IPS DF 6.9 (cell line): ENCODE measurements at regions not wholly inside any gene's neighbourhood (a gene's known extent, or its start where the extent isn't known, plus 50 kb on each side); places are given as distances from the start of the nearest gene placed in this dataset.

Source experiments
- DNase-seq: peaks from one replicate; pipeline ENCODE4 v3.0.0-alpha.2; 2013; ENCODE audit warnings: low read depth, low spot score
- H3K27ac ChIP-seq: one replicate; pipeline ENCODE4 v1.5.1; 2013; ENCODE audit warnings: low read length, control low read depth
- H3K27me3 ChIP-seq: 2 replicates; pipeline ENCODE4 v1.6.1; 2013; ENCODE audit warnings: mild to moderate bottlenecking, low read length; ENCODE audit not compliant: control insufficient read depth, insufficient read depth
- H3K36me3 ChIP-seq: 2 replicates; pipeline ENCODE4 v1.6.1; 2013; ENCODE audit warnings: low read length; ENCODE audit not compliant: control insufficient read depth, insufficient read depth
- H3K4me1 ChIP-seq: 2 replicates; pipeline ENCODE4 v1.6.1; 2013; ENCODE audit warnings: low read length; ENCODE audit not compliant: control insufficient read depth, insufficient read depth
- H3K4me3 ChIP-seq: 2 replicates; pipeline ENCODE4 v1.5.1; 2013; ENCODE audit warnings: mild to moderate bottlenecking, low read length
- H3K9me3 ChIP-seq: 2 replicates; pipeline ENCODE4 v1.6.1; 2013; ENCODE audit warnings: low read length, inconsistent platforms; ENCODE audit not compliant: control insufficient read depth, insufficient read depth
- WGBS: extraction: QIAGEN DNeasy Blood & Tissue Kit; methylation state at CpG from one replicate; pipeline ENCODE4 v1.1.7; 2013; ENCODE audit warnings: mixed read lengths, missing lambda C conversion rate; ENCODE audit not compliant: insufficient read length, insufficient coverage; 5-methylcytosine and 5-hydroxymethylcytosine counted together

DNA sequence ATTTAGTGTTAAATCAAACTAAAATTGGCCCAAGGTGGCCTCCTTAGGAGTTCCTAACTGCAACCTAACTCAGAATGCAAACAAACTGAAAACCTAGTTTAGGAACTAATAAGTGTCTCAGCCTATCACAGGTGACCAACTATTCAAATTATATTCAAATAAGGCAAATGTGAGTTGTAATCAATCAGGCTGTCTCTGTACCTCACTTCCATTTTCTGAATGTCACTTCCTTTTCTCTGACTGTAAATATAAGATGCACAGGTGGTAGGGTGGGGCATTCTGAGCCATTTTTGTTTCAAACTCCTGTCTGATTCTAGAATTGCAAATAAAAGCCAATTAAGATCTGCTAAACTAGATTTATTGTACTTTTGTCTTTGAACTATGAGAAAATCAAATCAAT, 401.5 kb downstream of the PPP3CA start:
- Histone ChIP-seq H3K27me3 (no peaks in the 10 kb centered on the region), H3K27ac (no peak overlapping the region), H3K4me3 (no peak overlapping the region), H3K36me3 (no peaks in the 10 kb centered on the region), H3K4me1 (no peaks in the 10 kb centered on the region), H3K9me3 (no peaks in the 10 kb centered on the region)
- DNase-seq, result no peak

DNA sequence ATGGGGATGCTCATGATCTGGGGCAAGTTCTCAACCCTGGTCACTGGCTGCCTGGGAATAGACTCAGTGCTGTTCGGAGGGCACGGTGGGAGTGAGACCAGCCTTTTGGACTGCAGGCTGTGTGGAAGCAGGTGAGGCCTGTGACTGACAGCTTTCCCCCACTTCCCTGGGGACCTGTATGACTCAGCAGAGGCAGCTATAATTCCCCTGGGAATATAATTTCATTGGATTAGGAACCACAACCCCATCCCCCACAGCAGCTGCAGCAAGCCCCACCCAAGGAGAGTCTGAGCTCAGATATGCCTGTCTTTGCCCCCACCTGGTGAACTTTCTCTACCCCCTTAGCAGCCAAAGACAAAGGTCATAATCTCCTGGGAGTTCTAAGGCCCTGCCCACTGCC, 408.6 kb downstream of the PPP3CA start:
- no peak overlapping the region for H3K27ac ChIP-seq
- H3K27me3 ChIP-seq, result no peaks in the 10 kb centered on the region
- no peak for DNase-seq
- H3K36me3 ChIP-seq, result no peaks in the 10 kb centered on the region
- no peaks in the 10 kb centered on the region for H3K4me1 ChIP-seq
- no peaks in the 10 kb centered on the region for H3K9me3 ChIP-seq
- no peak overlapping the region for H3K4me3 ChIP-seq
- no CpG with 5 or more reads among the region's 2 CpGs for WGBS

DNA sequence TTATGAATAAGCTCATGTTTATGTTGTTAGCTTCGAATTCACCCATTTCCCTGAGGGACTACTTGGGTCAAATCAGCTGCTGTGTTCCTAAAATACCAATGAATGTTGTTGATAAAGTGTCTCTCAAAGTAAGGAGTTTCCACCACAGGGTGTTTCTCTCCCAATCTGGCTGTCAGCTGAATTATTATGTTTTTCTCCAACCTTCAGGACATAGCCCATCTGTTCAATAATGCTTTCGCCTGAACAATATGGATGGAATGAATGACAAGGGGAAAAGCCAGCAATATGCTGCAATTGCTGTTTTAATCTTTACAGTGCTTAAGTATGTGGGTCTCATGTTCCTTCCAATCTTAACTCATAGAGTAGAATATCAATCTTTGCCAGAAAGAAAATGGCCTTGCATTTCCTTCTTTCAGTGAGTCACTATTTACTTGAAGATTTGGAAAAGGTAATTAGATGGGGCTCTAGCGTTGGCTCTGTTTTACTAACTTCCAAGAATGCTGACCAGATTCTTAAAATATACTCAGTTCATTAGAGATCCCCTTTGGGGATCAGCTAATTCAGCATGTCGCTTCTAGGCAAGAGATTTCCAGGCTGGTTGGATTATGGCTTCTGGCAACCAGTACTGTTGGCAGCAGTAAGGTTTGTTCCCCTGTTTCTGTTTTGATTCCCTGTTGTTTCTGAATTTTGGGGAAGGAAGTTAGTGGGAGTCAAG, 410.5 kb downstream of the PPP3CA start:
- no CpG with 5 or more reads among the region's 4 CpGs for WGBS
- Histone ChIP-seq H3K27me3 (no peaks in the 10 kb centered on the region), H3K36me3 (no peaks in the 10 kb centered on the region), H3K9me3 (no peaks in the 10 kb centered on the region), H3K4me1 (no peaks in the 10 kb centered on the region), H3K27ac (no peak overlapping the region), H3K4me3 (no peak overlapping the region)
- no peak for DNase-seq

DNA sequence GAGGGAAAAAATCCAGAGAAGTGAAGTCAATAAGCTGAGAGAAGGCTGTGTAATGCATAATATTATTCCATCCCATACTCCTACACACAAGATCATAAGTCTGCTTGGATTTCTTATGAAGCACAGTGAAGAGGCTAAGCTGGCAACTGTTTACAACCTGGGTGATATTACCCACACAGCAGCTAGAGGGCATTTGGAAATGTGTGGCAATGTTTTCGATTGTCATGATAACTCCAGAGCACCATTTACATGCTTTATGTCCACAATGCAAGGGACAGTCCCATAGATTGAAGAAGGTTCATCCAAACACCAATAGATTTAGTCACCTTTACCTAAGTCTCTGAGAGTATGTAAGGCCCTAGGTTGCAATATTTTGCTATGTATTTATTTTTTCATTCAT, 412.2 kb downstream of the PPP3CA start:
- no peaks in the 10 kb centered on the region for H3K4me1 ChIP-seq
- H3K9me3 ChIP-seq, result no peaks in the 10 kb centered on the region
- no peaks in the 10 kb centered on the region for H3K36me3 ChIP-seq
- no peak overlapping the region for H3K27ac ChIP-seq
- WGBS, result no CpG with 5 or more reads among the region's 1 CpG
- H3K4me3 ChIP-seq, result no peak overlapping the region
- no peak for DNase-seq
- H3K27me3 ChIP-seq, result no peaks in the 10 kb centered on the region

DNA sequence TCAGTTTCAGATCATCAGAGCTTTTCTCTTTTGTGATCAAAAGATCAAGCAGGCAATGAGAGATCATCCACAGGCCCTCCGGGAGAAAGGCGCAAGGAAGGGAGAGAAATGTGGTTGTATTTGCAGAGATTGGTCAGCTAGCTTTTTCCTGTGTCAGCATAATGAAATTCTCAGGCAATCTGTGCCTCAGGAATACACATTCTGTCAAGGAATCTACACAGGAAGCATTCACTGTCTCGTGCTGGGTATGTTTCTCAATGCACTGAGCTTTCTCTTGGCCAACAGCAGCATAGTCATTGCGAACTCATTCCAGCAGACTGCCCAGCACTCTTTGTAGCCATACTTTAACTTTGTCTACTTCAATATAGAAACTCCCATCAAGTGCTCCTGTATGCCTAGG, 413.7 kb downstream of the PPP3CA start:
- WGBS, result no CpG with 5 or more reads among the region's 4 CpGs
- Histone ChIP-seq H3K4me3 (no peak overlapping the region), H3K27ac (no peak overlapping the region), H3K4me1 (no peaks in the 10 kb centered on the region), H3K36me3 (no peaks in the 10 kb centered on the region), H3K27me3 (no peaks in the 10 kb centered on the region), H3K9me3 (no peaks in the 10 kb centered on the region)
- DNase-seq, result no peak

DNA sequence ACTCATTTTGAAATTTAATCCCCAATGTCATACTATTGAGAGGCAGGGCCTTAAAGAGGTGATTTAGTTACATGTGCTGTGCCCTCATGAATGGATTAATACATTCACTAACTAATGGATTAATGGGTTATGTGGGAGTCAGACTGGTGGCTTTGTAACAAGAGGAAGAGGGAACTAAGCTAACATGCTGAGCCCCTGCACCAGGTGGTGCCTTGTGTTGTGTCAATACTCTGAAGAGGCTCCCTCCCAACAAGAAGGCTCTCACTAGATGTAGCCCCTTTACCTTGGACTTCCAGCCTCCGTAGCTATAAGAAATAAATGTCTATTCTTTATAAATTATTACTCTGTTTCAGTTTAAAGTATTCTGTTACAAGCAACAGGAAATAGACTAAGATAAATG, 411.9 kb upstream of the EMCN start:
- Histone ChIP-seq H3K4me1 (no peaks in the 10 kb centered on the region), H3K4me3 (no peak overlapping the region), H3K36me3 (no peaks in the 10 kb centered on the region), H3K27ac (no peak overlapping the region), H3K27me3 (no peaks in the 10 kb centered on the region), H3K9me3 (no peaks in the 10 kb centered on the region)
- no peak for DNase-seq
- WGBS, result no CpG with 5 or more reads among the region's 1 CpG

DNA sequence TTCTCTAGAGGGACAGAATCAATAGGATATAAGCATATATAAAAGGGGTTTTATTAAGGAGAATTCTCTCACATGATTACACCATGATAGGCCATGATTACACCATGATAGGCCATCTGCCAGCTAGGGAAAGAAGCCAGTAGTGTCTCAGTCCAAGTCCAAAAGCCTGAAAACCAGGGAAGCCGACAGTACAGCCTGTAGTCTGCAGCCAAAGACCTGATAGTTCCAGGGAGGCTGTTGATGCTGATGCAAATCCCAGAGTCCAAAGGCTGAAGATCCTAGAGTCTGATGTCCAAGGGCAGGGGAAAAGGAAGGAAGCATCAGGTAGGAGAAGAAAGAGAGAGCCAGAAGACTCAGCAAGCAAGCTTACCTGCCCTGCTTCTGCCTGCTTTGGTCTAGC, 411.3 kb upstream of the EMCN start:
- no peak for DNase-seq
- no peaks in the 10 kb centered on the region for H3K9me3 ChIP-seq
- H3K4me1 ChIP-seq, result no peaks in the 10 kb centered on the region
- no CpG with 5 or more reads among the region's 1 CpG for WGBS
- H3K36me3 ChIP-seq, result no peaks in the 10 kb centered on the region
- H3K27me3 ChIP-seq, result no peaks in the 10 kb centered on the region
- no peak overlapping the region for H3K27ac ChIP-seq
- no peak overlapping the region for H3K4me3 ChIP-seq

DNA sequence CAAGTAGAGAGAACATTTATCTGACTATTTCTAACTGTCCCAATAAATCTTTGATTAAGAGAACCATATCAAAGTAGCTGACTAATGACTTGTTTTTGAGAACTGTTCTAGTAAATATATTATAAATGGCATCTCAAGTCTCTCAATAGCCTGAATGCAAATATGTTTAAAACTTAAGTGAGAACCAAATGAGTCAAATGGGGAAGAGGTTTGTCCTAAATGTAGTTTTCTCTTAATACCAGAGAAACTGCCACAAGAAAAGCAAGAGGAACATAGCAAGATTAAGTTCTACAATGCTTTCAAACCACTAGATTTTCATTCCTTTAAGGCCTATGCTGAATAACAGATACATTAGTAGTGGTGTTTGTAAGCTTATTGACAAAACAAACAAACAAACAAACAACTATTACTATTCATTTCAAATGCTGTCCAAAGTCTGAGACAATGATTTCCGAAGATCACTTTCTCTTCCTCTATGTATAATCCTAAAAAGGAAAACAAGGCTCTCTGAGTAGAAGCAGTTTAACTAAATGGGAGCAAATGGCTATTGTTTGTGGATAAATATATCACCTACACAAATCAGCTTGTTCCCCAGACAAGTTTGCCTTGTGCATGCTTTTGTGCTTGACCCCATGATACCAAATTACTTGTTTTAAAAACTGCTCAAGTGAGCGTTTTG, 408.4 kb upstream of the EMCN start:
- Histone ChIP-seq H3K4me3 (no peak overlapping the region), H3K4me1 (no peaks in the 10 kb centered on the region), H3K36me3 (no peaks in the 10 kb centered on the region), H3K27me3 (no peaks in the 10 kb centered on the region), H3K9me3 (no peaks in the 10 kb centered on the region), H3K27ac (no peak overlapping the region)
- no CpG with 5 or more reads among the region's 2 CpGs for WGBS
- DNase-seq, result no peak

DNA sequence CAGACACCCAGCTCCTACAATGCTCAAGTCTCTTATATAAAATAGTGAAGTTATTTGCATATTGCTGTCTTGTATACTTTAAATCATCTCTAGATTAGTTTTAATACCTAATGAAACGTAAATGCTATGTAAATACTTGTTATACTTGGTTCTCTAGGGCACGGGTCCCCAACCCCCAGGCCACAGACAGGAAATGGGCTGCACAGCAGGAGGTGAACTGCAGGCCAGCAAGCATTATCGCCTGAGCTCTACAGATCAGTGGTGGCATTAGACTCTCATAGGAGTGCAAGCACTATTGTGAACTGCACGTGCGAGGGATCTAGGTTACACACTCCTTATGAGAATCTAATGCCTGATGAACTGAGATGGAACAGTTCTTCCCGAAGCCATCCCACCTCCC, 395.9 kb upstream of the EMCN start:
- Histone ChIP-seq H3K9me3 (no peaks in the 10 kb centered on the region), H3K4me1 (peaks cover 3% of the 10 kb centered on the region), H3K36me3 (no peaks in the 10 kb centered on the region), H3K27ac (no peak overlapping the region), H3K27me3 (no peaks in the 10 kb centered on the region), H3K4me3 (no peak overlapping the region)
- peak; percentile 43 for DNase-seq
- no CpG with 5 or more reads among the region's 6 CpGs for WGBS

DNA sequence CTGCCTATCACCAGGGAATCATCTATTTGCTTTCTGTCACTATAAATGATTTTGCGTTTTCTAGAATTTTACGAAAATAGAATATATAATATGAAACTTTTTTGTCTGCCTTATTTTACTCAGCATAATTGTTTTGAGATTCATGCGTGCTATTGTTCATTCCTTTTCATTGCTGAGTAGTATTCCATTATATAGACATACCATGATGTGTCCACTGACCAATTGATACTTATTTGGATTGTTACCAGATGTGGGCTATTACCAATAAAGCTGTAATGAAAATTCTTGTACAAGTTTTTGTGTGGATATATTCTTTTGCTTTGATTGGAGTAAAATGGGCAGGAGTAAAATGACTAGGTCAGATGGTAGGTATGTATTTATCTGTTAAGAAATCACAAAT, 390.7 kb upstream of the EMCN start:
- Histone ChIP-seq H3K9me3 (no peaks in the 10 kb centered on the region), H3K27me3 (no peaks in the 10 kb centered on the region), H3K36me3 (no peaks in the 10 kb centered on the region), H3K4me3 (no peak overlapping the region), H3K4me1 (no peaks in the 10 kb centered on the region), H3K27ac (no peak overlapping the region)
- no peak for DNase-seq
- no CpG with 5 or more reads among the region's 3 CpGs for WGBS
